NOMO-1 treated with dmso at 0.1 percent for 144 hours (cell line): ENCODE measurements at regions not wholly inside any gene's neighbourhood (a gene's known extent, or its start where the extent isn't known, plus 50 kb on each side); places are given as distances from the start of the nearest gene placed in this dataset.

Source experiments
- DNase-seq: peaks from one replicate; lab custom pipeline; 2025; ENCODE audit not compliant: unreplicated experiment; lab: John Stamatoyannopoulos, UW

DNA sequence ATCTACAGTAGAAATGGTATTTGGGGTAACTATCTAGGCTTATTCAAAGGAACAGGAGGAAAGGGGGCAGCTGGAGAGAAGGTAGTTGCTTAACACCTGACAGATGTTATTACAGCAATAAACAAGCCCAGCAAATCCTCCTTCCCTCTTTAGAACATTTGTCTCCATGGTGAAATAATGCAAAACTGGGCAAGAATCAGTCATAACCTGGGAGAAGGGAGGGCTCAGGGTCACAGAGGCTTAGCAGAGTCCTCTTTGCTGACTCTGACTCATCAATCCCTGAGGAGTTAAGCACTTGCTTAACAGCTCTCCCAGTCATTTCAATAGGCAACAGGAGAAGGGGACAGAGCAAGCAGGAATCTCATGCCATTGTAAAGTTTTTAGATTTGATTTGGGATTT, 230.3 kb downstream of the IBTK start:
- DNase-seq: no peak

DNA sequence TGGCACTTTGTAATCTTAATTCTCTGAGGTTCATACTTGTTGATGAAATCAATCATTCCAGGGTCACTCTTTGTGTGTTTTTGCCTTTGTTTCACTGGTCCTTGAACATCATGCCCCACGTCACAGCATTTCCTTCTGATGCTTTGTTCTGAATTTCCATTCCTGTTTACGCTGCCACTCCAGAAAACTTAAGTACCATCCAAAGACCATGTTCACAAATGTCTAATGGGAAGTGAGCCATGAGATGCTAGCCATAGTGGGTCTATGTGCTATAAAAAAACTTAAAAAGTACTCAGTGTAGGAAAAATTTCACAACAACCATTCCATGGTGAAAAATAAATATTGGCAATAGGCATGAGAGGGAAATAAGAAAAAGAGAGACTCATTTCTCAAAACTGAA, 232.0 kb downstream of the IBTK start:
- DNase-seq: no peak

DNA sequence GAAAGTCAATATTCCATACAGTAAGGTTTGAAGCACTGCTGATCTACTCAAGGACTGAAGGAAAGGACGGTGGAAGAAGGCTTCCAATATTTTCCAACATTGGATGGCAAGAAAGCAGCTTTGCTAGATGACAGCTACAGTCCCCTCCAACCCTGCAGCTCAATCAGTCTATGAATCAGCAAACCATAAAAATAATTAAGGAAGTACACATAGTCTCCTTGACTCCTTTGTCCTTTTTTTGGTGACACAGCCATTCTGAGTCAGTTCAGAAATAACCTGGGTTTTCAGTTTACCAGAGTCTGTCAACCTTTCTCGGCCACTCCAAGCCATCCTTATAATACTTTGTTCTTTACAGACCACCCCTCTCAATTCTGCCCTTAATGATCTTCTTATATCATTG, 232.5 kb downstream of the IBTK start:
- DNase-seq: peak; percentile 55

DNA sequence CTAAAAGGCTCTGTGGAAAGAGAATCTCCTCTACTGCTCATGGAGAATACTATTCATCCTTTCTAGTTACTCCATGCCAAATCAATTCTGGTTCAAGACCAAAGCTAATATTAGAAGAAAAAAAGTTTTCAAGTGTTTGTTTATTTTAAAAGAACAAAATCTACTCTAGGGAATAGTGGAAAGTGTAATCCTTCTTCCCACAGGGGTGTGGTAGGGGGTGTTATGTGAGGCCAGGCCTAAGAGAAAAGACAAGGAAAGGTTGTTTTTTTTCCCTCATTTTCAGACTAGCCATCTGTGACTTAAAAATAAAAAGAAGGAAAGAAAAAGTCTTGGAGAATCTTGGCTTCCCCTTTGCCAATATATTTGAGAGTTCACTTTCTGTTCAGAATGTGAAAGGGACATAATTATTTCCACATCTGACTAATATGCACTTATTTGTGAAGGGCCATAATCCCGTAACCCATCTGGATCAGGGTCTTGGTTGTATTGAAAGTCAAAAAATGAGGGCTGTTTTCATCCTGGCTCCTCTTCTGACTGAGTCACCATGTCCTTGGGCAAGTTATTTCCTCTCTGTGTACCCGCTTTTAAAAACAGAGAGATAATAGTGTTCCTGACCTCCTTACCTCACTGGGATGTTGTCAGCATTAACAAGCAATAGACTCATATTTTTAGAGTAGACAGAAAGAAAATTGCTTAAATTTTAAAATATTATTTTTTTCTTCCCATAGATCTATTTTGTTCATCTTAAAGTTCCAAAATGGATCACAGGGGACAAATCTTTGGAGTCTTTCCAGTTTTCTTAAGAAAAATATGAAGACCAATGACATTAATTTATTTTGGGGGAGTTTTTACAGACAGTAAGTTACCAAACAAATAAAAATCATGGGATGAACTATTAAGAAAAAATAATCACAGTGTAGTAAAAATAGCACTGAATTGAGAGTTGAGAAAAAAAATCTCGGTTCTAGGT, 233.7 kb downstream of the IBTK start:
- DNase-seq: no peak

DNA sequence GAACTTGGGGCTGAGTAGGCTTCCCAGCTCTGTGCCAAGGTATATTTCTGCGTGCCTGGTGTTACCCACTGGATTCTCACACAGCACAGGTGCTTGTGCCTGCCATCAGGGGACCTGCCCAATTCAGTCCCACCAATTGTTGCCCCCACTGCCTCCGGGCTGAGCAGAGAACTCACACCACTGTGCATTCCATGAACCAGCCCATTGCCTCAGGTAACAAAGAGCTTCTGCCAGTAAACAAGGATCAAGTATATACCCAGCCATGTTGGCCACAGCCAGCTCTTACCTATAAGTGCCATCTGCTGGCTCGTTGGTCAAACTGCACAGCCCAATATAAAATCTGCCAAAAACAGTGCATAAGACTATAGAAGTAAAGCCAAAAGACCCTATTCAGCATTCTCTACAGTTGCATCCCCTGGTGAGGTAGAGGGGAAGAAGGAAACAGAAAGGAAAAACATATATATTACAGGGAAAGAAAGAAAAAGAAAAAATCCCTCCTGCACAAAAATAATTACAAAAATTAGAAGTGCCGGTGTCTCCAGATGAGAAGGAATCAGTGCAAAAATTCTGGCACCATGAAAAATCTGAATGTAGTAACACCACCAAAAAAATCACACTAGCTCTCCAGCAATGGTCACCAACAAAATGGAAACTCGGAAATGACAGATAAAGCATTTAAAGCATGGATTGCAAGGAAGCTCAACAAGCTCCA, 241.4 kb downstream of the IBTK start:
- no peak for DNase-seq

DNA sequence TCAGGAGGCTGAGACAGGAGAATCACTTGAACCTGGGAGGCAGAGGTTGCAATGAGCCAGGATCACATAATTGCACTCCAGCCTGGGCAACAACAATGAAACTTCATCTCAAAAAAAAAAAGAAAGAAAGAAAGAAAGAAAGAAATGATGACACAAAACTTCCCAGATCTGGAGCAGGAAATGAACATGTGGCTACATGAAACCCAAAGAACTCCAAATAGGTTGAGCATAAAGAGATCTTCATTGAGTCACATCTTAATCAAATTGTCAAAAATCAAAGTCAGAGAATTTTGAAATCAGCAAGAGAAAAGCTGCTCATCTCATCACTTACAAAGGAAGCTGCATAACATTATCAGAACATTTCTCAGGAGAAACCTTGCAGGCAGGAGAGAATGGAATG, 247.0 kb downstream of the IBTK start:
- no peak for DNase-seq

DNA sequence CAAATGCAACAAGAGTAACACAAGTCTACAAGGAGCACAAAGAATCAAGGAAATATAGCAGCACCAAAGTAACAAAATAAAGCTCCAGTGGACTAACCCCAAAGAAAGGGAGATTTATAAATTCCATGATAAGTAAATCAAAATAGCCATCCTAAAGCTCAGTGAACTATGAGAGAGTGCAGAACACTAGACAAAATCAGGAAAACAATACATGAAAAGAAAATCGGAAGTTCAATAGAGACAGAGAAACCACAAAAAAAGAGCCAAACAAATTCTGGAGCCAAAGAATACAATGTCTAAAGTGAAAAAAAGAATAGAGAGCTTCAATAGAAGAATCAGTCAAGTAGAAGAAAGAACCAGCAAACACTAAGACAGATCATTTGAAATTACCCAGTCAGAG, 247.3 kb upstream of the TENT5A start:
- DNase-seq: no peak

DNA sequence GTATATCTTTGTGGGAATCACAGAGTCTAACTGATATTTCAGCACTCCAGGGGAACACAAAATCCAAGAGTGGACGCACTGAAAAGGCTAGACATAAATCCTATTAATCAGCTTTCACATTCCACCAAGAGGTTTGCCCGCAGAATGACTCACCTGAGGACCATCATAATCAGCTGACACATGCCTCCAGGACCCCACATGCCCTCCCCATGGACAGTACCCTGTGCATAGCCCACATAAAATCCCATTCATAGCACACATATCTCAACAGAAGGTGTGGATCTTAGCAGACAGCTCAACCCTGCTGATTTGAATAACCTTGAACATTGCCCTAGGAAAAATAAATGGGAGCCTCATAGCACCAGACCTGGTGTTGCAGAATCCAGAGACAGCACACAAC, 246.8 kb upstream of the TENT5A start:
- no peak for DNase-seq

DNA sequence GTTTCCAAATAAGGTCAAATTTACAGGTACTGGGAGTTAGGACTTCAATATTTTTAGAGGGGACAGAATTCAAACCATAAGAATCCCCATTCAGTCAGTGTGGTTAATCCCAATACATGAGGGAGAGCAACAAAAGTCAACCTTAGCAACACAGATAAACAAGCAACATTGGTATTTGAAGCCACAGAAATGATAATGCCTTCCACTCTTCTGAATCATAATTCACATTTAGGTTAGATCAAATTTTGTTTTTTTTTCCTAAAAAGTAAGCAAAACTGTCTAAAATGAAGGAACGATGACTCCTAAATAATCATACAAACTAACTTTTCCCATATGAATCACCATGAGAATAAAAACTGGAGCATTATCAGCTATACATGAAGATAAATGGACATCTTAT, 246.0 kb upstream of the TENT5A start:
- no peak for DNase-seq

DNA sequence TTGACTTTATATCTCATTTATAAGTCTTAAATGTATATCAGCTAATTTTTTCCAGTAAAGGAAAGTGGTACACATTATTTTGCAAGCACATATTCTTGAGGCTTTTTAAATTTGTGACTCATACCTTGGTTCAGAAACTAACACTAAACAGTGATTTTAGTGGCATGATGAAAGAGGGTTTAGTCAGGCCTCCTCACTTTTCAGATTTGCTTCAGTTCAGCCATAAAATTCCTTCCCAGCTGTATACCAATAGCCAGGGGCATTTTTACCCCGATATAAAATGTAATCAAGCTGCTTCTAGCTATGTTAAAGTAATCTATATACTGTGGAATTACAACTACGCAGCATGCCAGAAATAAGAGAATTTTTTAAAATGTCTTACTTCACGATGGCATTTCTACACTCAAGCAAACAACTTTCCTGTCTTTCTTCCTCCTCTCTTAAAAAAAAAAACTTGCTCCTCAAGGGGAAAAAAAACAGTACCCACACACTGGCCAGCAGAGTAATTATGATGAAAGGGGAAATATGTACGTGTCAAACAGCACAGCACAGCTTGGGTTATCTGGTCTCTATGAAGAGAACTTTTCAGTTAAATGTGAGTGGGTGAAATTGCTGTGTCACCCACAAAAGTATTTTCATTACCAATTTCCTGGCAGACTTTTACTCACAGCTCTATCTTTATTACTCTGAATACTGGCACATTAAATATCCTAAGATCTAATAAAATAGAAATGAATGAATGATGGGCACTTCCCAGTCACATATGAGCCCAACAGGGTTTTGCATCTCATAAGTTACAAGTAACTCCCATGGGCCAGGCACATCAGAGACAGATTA, 244.8 kb upstream of the TENT5A start:
- peak; percentile 53 for DNase-seq

DNA sequence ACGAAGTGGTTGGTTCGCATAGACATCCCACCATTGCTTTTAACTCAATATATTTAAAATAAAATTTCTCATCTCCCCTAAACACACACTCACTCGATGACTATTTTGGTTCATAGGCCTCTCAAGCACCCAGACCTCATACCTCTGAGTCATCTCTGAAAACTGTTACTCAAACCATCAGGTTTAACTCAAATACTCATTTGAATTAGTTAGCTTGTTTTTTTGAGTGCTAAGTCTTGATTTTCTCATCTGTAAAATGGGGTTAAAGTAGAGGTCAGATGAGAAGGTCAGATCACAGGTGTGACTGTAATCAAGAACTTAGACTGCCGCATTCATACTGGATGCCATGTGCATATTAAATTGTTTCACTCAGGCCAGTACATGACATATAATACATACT, 243.9 kb upstream of the TENT5A start:
- DNase-seq: no peak

DNA sequence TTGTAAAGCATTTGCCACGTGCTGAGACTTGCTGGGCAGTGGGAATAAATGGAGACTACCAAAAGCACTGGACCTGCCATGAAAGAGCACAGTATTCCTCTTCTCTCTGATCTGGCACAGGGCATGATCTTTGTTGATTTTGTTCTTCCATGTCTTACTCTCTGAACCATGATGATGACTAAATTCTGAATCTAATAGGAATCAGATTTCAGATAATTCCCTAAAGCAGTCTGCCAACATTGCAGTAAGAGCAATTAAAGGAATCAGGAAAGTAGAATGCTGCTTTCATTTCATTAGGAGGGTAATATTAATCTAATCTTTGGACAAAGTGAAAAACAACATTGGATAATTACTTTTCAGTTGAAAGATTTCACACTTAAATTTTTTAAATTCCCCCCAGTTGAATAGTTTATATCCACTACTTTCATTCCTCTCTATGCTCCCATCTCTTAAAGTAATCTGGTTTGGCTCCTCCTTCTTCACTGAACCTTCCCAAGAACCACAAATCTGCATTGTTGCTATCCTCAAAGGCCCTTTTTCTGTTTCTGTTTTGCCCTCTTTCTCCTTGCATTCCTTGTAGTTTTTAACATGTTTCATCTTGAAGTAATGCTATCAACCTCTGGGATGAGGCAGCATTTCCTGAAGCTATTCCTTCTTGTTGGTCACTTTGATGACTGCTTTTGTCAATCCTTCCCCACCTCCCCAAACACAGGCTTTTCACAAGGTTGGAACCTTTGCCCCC, 243.2 kb upstream of the TENT5A start:
- no peak for DNase-seq

DNA sequence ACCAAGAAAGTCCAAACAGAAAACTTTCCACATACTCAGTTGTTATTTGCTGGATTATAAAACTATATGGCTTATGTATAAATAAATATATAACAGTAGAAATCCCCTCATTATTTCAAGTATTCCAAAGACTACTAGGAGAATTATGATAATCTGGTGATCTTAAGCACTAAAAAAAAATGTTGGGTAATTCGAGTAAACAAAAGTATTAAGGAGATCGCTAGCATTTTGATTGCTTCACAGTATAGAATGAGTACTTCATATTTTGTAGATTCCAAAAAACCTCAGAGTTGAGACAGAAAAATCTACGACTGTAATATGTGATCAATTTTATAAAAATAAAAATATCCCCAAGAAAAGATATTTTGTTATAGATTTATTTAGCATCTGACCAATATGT, 236.4 kb upstream of the TENT5A start:
- DNase-seq: no peak

DNA sequence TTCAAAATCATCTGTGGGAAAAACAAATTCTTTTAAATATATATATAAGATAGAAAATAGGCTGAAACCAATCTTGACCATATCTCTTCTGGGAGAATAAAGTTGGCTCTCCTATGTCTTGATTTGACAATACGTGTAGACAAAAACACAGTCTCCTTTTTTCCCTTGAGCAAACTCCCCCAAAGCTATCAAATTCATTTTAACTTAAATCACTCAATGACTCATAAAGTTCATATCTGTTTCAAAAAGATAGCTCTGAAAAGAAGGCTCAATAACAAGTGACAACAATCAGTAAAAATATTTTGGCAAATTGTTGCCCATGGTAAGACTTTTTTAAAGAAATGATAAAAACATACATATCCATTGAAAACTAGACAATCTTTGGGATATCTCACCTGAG, 236.0 kb upstream of the TENT5A start:
- DNase-seq: no peak

DNA sequence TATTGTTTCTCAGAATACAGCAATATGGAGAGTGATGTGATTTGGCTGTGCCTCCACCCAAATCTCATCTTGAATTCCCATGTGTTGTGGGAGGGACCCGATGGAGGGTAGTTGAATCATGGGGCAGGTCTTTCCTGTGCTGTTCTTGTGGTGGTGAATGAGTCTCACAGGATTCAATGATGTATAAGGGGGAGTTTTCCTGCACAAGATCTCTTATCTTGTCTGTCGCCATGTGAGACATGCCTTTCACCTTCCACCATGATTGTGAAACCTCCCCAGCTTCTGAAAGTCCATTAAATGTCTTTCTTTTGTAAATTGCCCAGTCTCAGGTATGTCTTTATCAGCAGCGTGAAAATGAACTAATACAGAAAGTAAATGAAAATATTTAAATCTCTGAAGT, 234.8 kb upstream of the TENT5A start:
- DNase-seq: no peak

DNA sequence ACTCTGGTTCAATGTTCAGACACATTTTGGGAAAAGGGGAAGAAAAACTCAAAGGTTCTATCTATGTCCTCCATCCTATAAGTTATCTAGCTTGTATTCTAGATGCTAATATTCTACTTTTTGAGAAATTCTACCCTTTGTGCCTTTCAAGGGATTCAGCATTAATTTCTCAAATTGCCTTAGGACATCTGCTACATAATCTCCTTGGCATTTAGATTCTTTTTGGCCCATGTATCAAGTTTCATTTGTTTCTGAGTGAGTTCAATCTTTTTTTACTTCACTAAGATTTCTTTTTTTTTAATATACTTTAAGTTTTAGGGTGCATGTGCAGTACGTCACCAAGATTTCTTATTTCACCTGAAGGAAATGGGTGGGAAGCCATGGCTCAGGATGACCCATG, 232.7 kb upstream of the TENT5A start:
- DNase-seq: no peak

DNA sequence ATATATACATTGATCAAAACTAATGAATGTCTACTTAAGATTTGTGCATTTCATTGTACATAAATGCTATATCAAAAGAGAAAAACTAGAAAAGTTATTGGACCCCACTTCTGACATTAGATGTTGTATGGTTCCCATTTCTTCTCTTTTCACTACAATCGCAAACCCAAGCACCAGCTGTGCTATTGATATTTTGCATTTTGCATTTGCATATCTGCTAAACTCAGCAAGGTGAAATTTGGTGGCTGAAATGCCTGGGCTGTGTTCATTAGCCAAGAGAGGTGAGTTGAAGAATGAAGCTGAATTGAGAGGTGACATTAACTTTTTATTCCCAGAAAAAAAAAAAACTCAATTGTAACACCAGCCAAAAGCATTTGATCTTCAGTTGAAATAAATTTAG, 232.1 kb upstream of the TENT5A start:
- no peak for DNase-seq

DNA sequence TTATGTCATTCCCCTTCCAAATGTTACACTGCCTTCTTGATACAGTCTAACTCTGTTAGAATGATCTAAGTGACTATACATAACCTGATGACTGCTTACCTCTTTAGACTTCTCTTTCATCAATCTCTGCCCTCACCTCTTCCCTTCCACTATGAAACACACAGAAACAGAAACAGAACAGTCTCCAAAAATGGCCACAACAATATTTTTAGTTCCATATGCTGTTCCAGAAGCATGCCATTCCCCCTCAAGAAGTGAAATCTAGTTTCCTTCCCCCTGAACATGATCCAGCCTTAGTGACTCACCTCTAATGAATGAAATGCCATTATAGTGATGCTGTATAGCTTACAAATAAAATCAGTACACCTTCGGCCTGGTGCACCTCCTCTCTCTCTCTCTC, 229.3 kb upstream of the TENT5A start:
- DNase-seq: no peak

DNA sequence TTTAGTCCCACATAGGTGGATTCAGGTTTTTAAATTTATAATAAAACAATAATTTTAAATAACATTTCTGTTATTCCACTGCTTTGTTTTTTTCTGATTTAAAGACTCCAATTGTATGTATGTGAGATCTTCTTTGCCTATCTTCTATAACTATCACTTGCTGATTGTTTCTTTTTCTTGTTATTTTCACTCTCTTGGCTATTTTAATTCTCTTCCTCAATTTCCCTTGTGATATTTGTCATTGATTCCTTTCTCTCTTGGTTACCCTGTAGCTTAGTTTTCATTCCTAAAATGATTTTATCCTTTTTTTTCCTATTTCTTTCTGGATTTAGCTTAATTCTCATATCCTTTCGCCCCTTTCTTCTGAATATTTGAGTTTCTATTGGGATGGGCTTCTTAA, 227.3 kb upstream of the TENT5A start:
- DNase-seq: no peak

DNA sequence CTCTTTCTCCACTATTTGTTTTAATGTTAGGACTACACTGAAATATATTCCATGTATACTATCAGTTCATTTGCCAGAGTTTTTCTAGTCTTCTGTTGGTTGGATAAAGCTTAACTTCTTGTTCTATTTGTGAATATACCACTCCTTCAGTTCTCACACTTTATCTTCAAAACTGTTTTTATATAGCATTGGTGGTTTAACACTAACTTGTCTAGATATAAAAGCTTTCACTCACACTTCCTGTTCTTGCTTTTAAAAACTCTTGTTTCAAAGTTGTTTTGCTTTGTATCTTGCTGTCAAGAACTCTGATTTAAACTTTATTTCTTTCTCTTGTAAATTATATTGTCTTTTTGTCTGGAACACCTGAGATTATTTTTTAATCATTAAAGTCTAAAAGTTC, 226.8 kb upstream of the TENT5A start:
- DNase-seq: no peak

DNA sequence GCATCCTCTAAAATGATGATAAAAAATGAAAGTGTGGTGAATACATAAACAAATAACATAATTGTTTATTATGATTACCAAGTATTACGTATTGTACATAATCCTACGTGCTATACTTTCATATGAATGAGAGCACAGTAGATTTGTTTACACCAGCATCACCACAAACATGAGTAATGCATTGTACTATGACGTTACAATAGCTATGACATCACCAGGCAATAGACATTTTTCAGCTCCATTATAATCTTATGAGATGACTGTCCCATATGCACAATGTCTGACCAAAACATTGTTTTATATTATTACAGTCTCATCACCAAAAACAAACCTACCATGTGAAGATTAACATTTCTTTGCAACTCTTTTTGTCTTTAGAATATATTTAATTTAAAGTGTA, 225.7 kb upstream of the TENT5A start:
- no peak for DNase-seq
